H7 (cell line): ENCODE measurements at regions not wholly inside any gene's neighbourhood (a gene's known extent, or its start where the extent isn't known, plus 50 kb on each side); places are given as distances from the start of the nearest gene placed in this dataset.

Experiments used
- DNase-seq: peaks from one replicate; pipeline ENCODE4 v3.0.0; 2012
- H3K27me3 ChIP-seq: 2 replicates; pipeline ENCODE4 v1.6.0; 2011; ENCODE audit warnings: mild to moderate bottlenecking, low read length; ENCODE audit not compliant: control insufficient read depth, insufficient read depth
- H3K36me3 ChIP-seq: replicated peaks from 2 replicates; pipeline ENCODE4 v1.5.1; 2011; ENCODE audit warnings: low read length; ENCODE audit not compliant: control insufficient read depth, insufficient read depth
- H3K4me3 ChIP-seq: 2 replicates; pipeline ENCODE4 v1.5.1; 2011; ENCODE audit warnings: low read depth, mild to moderate bottlenecking, control low read depth, low read length, moderate library complexity; ENCODE audit not compliant: insufficient read depth

DNA sequence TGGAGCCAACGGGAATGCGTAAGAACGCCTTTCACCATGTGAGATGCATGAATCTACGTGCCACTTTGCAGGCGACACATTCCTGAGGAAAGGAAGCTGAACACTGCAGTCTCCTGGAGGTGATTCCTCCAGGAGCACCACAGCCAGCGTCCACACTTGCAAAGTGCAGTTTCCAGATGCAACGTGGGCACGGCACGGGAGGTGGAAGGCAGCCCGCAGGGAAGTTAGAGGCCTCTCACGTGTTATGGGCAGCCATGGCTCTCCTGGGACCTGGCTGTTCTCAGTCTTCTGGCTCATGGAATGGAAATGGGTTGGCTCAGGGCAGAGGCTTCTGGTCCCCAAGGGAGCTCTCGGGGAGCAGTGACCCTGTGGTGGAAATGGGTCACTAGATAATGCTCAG, 381.0 kb upstream of the IRX4 start:
- no peak for DNase-seq
- Histone ChIP-seq H3K4me3 (no peak overlapping the region), H3K36me3 (no peaks in the 10 kb centered on the region), H3K27me3 (no peaks in the 10 kb centered on the region)

DNA sequence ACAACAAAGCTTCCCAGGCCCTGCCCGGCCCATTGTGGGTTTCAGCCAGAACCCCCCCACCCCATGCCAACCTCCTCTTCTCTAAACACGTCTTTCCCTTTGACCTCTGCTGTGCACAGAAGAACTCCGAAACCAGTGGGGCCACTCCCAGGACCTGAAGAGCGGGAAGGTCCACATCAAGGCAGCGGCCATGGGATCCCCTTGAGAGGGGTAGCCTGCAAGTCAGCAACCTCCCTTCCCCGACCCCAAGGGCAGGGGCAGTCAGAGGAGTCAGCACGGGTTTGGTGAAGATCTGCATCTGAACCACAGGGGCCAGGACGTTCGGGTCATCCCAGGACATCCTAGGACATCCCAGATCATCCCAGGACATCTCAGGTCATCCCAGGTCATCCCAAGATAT, 379.9 kb upstream of the IRX4 start:
- DNase-seq = no peak
- Histone ChIP-seq H3K4me3 (no peak overlapping the region), H3K27me3 (no peaks in the 10 kb centered on the region), H3K36me3 (no peaks in the 10 kb centered on the region)

DNA sequence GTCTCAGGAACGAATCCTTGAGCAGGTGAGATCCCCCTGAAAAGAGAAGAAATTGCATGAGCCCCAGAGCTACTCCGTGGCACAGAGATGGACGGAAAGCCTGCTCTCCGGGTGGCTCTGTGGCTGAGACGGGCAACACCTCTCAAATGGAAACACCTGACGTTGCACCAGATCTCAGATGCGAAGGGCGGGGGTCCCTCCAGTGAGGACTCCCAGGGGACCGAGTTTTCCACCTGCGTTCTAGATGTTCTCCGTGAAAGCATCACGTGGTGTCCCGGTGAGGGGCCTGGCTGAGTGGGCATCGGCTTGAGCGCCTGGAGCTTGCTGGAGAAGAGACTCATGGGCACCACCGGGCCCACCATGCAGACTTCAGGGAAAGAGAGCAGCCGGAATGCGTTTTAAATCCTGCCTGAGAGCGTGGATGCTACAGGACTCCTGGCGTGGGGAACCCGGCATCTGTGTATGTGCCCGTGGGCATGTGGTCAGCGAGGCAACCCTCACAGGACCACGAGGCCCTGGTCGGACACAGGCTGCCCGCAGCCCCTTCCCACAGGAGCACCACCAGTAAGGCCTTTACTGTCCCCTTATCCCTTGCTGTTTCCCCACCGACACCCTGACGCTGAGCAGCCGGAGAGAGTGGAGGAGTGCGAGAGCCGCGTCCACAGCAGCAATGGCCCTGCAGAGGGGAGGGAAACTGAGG, 378.4 kb upstream of the IRX4 start:
- no peak for DNase-seq
- Histone ChIP-seq H3K36me3 (no peaks in the 10 kb centered on the region), H3K4me3 (no peak overlapping the region), H3K27me3 (no peaks in the 10 kb centered on the region)

DNA sequence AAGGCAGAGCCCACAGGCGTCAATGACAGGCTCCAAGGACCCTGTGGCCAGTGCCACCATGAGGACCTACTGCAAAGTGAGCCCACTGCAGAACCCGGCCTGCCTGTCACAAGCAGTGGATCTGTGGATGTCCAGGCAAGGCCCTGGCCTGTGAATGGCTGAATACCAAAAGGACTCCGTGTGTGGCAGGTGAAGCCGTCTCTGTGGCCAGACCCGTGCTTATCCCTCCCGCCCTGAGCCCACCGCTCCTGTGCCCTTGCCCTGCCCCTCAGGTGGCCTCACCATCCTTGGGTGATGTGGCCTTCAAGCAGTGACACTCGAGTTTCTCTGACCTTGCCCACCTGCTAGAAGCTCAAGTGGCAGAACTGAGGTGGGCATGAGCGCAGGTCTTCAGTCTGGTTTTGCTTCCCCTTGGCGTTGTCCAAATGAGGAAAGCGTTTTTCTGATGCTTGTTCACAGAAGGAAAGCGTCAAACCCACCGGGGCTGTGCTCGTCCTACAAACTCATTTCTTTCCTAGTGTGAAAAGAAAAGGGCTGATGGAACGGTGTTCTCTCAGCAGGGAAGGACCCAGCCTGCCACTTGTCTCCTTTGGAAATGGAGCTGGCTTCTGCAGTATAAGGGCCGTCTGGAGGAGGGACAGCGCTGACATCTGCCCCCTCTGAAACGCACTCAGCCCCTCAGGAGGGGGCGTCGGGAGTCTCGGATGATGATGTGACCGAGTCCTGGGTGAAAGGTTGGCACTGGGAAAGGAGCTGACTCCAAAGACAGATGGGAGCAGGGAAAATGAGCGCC, 377.7 kb upstream of the IRX4 start:
- no peak overlapping the region for H3K4me3 ChIP-seq
- peak; percentile 11 for DNase-seq

DNA sequence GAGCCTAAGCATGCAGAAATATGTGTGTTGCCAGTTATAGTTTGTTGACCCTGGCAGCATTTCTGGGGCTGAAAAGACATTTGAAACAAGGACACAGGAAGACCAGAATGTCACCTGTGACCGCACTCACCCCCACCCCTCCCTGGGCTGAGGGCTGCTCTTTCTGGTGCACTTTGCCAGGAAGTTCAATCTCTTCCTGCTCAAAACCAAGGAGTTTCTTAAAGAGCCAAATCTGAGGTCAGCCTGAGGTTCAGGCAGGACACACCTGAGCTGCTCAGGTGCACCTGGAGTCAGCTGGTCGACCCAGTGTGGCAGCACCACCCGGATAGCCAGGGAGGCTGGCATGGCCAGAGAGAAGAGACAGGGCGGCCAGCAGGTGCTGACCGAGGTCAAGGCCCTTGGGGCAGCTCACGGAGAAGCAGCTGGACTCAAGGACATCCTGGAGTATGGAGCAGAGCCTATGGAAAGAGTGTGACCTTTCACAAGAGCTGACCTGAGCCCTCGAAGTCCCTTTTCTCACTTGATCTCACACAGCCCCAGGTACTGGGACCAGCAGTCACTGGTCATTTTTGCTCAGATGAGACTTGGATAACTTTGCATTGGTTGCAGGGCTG, 376.9 kb upstream of the IRX4 start:
- no peak overlapping the region for H3K4me3 ChIP-seq
- peak; percentile 4 for DNase-seq
- H3K27me3 ChIP-seq = no peaks in the 10 kb centered on the region
- H3K36me3 ChIP-seq = no peaks in the 10 kb centered on the region

More for the DNA sequence above, 377.7 kb upstream of the IRX4 start:
- H3K36me3 ChIP-seq = no peaks in the 10 kb centered on the region
- H3K27me3 ChIP-seq = no peaks in the 10 kb centered on the region

DNA sequence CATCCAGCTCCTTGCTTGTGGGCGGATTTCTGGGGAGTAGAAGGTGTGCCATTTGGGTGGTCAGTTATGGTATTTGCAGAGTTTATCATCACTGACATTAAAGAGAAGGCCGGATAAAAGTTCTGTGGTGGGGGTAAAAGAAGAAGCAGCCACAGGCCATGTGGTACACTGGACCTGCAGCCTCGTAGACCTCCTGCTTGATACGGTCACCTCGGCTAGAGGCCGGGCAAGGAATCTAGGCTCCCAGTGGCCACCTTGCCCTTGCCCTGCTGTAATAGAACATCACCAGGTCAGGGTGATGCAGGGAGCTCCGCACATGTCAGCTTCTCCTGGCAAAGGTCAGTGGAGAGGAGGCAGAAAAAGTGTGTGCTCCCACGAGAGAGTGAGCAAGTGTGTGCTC, 376.1 kb upstream of the IRX4 start:
- no peaks in the 10 kb centered on the region for H3K36me3 ChIP-seq
- no peak overlapping the region for H3K4me3 ChIP-seq
- DNase-seq = peak; percentile 5
- H3K27me3 ChIP-seq = no peaks in the 10 kb centered on the region

- Histone ChIP-seq H3K27me3 (no peaks in the 10 kb centered on the region), H3K4me3 (no peak overlapping the region), H3K36me3 (no peaks in the 10 kb centered on the region)
- peak; percentile 10 for DNase-seq
These were observed 374.9 kb upstream of the IRX4 start for GRCh38 chr5:2257326-2258244.

DNA sequence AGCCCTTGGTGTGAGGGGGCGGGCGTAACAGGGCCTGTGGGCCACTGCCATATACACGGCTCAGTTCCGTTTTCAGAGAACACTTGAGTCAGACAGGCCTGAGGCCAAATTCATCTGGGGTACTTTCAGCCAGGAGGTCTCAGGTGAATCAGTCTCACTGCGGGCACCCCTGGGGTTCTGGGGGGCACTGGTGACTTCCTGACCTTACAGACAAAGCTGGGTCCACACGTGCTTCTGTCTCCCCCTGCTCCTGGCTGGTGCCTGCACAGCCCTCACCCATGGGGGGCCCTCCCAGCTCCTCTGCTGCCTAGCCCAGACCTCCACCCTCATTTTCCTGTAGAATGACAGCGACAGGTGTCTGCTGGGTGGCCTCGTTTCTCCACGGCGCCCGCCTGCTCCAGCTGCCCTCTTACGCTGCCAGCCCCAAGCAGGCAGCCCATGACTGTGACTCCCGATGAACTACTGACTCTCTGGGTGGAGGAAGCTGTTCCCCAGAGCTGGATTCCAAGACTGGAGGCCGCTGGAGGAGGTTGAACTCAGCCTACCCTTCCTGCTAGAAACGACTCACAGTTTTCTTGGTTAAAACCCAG, 374.1 kb upstream of the IRX4 start:
- Histone ChIP-seq H3K4me3 (no peak overlapping the region), H3K27me3 (no peaks in the 10 kb centered on the region), H3K36me3 (no peaks in the 10 kb centered on the region)
- peak; percentile 24 for DNase-seq

DNA sequence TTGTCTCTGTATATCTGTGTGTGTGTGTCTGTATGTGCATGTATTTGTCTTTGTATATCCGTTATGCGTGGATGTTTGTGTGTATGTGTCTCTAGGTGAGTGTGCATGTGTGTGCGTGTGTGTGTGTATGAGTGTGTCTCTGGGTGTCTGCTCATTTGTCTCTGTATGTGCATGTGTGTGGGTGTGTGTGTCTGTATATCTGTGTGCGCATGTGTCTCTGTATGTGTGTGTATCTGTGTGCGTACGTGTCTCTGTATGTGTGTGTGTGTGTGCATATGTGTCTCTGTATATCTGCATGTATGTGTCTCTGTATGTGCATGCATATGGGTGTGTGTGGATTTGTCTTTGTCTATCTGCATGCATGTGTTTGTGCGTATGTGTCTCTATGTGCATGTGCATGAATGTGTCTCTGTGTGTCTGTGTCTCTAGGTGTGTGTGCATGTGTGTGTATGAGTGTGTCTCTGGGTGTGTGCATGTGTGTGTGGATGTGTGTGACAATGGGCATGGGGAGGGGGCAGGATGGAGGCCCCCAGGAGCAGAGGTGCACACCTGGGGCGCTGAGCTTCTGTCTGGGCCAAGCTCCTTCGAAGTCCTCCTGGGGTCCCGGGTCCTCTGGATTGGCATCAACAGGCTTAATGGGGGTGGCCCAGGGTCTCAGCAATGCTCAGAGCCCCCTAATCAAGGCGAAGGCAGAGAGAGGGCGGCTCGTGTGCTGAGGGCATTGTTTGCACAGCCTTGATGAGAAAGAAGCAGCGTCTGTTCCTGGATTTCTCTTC, 373.4 kb upstream of the IRX4 start:
- Histone ChIP-seq H3K36me3 (no peaks in the 10 kb centered on the region), H3K4me3 (no peak overlapping the region), H3K27me3 (no peaks in the 10 kb centered on the region)
- DNase-seq = no peak

GRCh38 chr5:2254880-2255750, 372.4 kb upstream of the IRX4 start:
- peak; percentile 28 for DNase-seq
- no peaks in the 10 kb centered on the region for H3K27me3 ChIP-seq
- H3K4me3 ChIP-seq = no peak overlapping the region
- H3K36me3 ChIP-seq = no peaks in the 10 kb centered on the region

GRCh38 chr5:2254406-2254805, 371.7 kb upstream of the IRX4 start:
- H3K36me3 ChIP-seq = no peaks in the 10 kb centered on the region
- no peaks in the 10 kb centered on the region for H3K27me3 ChIP-seq
- H3K4me3 ChIP-seq = no peak overlapping the region
- DNase-seq = peak; percentile 7

GRCh38 chr5:2253040-2253975, 370.6 kb upstream of the IRX4 start:
- no peaks in the 10 kb centered on the region for H3K36me3 ChIP-seq
- no peak overlapping the region for H3K4me3 ChIP-seq
- H3K27me3 ChIP-seq = no peaks in the 10 kb centered on the region
- no peak for DNase-seq
